KMS-11 (cell line): ENCODE measurements at regions not wholly inside any gene's neighbourhood (a gene's known extent, or its start where the extent isn't known, plus 50 kb on each side); places are given as distances from the start of the nearest gene placed in this dataset.

Experiments used
- H2AFZ ChIP-seq: fragments of 200-600 bp; sonication (generic); 2 replicates; pipeline ENCODE4 v1.6.1; 2016; ENCODE audit warnings: antibody characterized with exemption, mixed run types, low read depth
- H3K27ac ChIP-seq: fragments of 200-600 bp; sonication (generic); 2 replicates; pipeline ENCODE4 v1.6.1; 2016; ENCODE audit warnings: mild to moderate bottlenecking, mixed run types
- H3K27me3 ChIP-seq: fragments of 200-600 bp; sonication (generic); 2 replicates; pipeline ENCODE4 v1.6.1; 2017; ENCODE audit warnings: mild to moderate bottlenecking, low read depth, mixed run types, moderate library complexity; ENCODE audit not compliant: insufficient read depth
- H3K36me3 ChIP-seq: fragments of 200-600 bp; sonication (generic); 2 replicates; pipeline ENCODE4 v1.6.1; 2017; ENCODE audit warnings: mild to moderate bottlenecking, mixed run types; ENCODE audit not compliant: insufficient read depth
- H3K4me1 ChIP-seq: fragments of 200-600 bp; sonication (generic); 2 replicates; pipeline ENCODE4 v1.6.1; 2016; ENCODE audit warnings: mild to moderate bottlenecking, low read depth, mixed run types; ENCODE audit not compliant: poor library complexity, severe bottlenecking
- H3K4me2 ChIP-seq: fragments of 200-600 bp; sonication (generic); 2 replicates; pipeline ENCODE4 v1.7.0; 2016; ENCODE audit warnings: mild to moderate bottlenecking, mixed run types
- H3K4me3 ChIP-seq: fragments of 200-600 bp; sonication (generic); IDR thresholded peaks from 2 replicates; pipeline ENCODE4 v1.6.1; 2017; ENCODE audit warnings: low read depth, low read length, mixed read lengths; ENCODE audit not compliant: insufficient read depth
- H3K79me2 ChIP-seq: fragments of 200-600 bp; sonication (generic); 2 replicates; pipeline ENCODE4 v1.6.1; 2016; ENCODE audit warnings: low read depth, mixed run types; ENCODE audit not compliant: insufficient read depth
- H3K9ac ChIP-seq: fragments of 200-600 bp; sonication (generic); 2 replicates; pipeline ENCODE4 v1.6.1; 2016; ENCODE audit warnings: mild to moderate bottlenecking, mixed run types
- H4K20me1 ChIP-seq: fragments of 200-600 bp; sonication (generic); 2 replicates; pipeline ENCODE4 v1.6.1; 2016; ENCODE audit warnings: mild to moderate bottlenecking, mixed run types; ENCODE audit not compliant: insufficient read depth
- CTCF ChIP-seq: fragments of 200-600 bp; sonication (generic); conservative IDR thresholded peaks from 2 replicates; pipeline ENCODE4 v1.6.1; 2017; ENCODE audit warnings: low read depth, mild to moderate bottlenecking, antibody characterized with exemption, low read length, moderate library complexity, mixed read lengths

GRCh38 chr17:71725811-71726210, 395.0 kb upstream of the SOX9 start:
- H3K4me1 ChIP-seq: no peaks in the 10 kb centered on the region
- H3K27ac ChIP-seq: no peak overlapping the region
- no peak overlapping the region for H3K4me3 ChIP-seq
- no peaks in the 10 kb centered on the region for H3K27me3 ChIP-seq
- H2AFZ ChIP-seq: no peak overlapping the region
- no peaks in the 10 kb centered on the region for H3K36me3 ChIP-seq
- no peaks in the 10 kb centered on the region for H4K20me1 ChIP-seq
- no peaks in the 10 kb centered on the region for H3K79me2 ChIP-seq
- no peak overlapping the region for H3K4me2 ChIP-seq
- no peak for TF ChIP-seq CTCF
- H3K9ac ChIP-seq: no peak overlapping the region

GRCh38 chr17:71726341-71726740, 394.5 kb upstream of the SOX9 start:
- Histone ChIP-seq H3K4me3 (no peak overlapping the region), H3K4me2 (no peak overlapping the region), H3K79me2 (no peaks in the 10 kb centered on the region), H3K27me3 (no peaks in the 10 kb centered on the region), H3K27ac (no peak overlapping the region), H3K4me1 (no peaks in the 10 kb centered on the region), H3K36me3 (no peaks in the 10 kb centered on the region), H3K9ac (no peak overlapping the region), H2AFZ (no peak overlapping the region), H4K20me1 (no peaks in the 10 kb centered on the region)
- TF ChIP-seq CTCF: no peak

- Histone ChIP-seq H3K4me3 (no peak overlapping the region), H3K79me2 (no peaks in the 10 kb centered on the region), H3K36me3 (no peaks in the 10 kb centered on the region), H2AFZ (no peak overlapping the region), H3K4me1 (no peaks in the 10 kb centered on the region), H3K27me3 (no peaks in the 10 kb centered on the region), H3K27ac (no peak overlapping the region), H4K20me1 (no peaks in the 10 kb centered on the region), H3K4me2 (no peak overlapping the region), H3K9ac (no peak overlapping the region)
- no peak for TF ChIP-seq CTCF
Measured at GRCh38 chr17:71727292-71727691, 393.5 kb upstream of the SOX9 start.

- no peak overlapping the region for H3K4me3 ChIP-seq
- H2AFZ ChIP-seq: no peak overlapping the region
- H3K4me2 ChIP-seq: no peak overlapping the region
- TF ChIP-seq CTCF: no peak
- H4K20me1 ChIP-seq: no peaks in the 10 kb centered on the region
- H3K27me3 ChIP-seq: no peaks in the 10 kb centered on the region
- no peak overlapping the region for H3K9ac ChIP-seq
- H3K36me3 ChIP-seq: no peaks in the 10 kb centered on the region
- no peaks in the 10 kb centered on the region for H3K4me1 ChIP-seq
- H3K79me2 ChIP-seq: no peaks in the 10 kb centered on the region
- no peak overlapping the region for H3K27ac ChIP-seq
Measured at GRCh38 chr17:71727723-71728122, 393.1 kb upstream of the SOX9 start.

GRCh38 chr17:71730871-71731270, 389.9 kb upstream of the SOX9 start:
- no peaks in the 10 kb centered on the region for H3K79me2 ChIP-seq
- H2AFZ ChIP-seq: no peak overlapping the region
- H3K9ac ChIP-seq: no peak overlapping the region

More at GRCh38 chr17:71730871-71731270, 389.9 kb upstream of the SOX9 start:
- Histone ChIP-seq H3K4me2 (no peak overlapping the region), H3K4me3 (no peak overlapping the region), H3K27me3 (no peaks in the 10 kb centered on the region), H3K27ac (no peak overlapping the region), H3K4me1 (peaks cover 27% of the 10 kb centered on the region), H4K20me1 (no peaks in the 10 kb centered on the region), H3K36me3 (no peaks in the 10 kb centered on the region)
- TF ChIP-seq CTCF: no peak
